ENCODE measurements at regions not wholly inside any gene's neighbourhood (a gene's known extent, or its start where the extent isn't known, plus 50 kb on each side); places are given as distances from the start of the nearest gene placed in this dataset.

- no peak for TF ChIP-seq POLR2A (IDR thresholded peaks at IDR 0.05; ENCODE audit: extremely low read depth, insufficient read length)
- TF ChIP-seq, protein P1, sequence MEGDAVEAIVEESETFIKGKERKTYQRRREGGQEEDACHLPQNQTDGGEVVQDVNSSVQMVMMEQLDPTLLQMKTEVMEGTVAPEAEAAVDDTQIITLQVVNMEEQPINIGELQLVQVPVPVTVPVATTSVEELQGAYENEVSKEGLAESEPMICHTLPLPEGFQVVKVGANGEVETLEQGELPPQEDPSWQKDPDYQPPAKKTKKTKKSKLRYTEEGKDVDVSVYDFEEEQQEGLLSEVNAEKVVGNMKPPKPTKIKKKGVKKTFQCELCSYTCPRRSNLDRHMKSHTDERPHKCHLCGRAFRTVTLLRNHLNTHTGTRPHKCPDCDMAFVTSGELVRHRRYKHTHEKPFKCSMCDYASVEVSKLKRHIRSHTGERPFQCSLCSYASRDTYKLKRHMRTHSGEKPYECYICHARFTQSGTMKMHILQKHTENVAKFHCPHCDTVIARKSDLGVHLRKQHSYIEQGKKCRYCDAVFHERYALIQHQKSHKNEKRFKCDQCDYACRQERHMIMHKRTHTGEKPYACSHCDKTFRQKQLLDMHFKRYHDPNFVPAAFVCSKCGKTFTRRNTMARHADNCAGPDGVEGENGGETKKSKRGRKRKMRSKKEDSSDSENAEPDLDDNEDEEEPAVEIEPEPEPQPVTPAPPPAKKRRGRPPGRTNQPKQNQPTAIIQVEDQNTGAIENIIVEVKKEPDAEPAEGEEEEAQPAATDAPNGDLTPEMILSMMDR (IDR thresholded peaks at IDR 0.05; ENCODE audit: low read depth, low read length), result no peak
- TF ChIP-seq MYC (IDR thresholded peaks at IDR 0.05; ENCODE audit: low read depth, low read length), result no peak
- TF ChIP-seq MAX (IDR thresholded peaks at IDR 0.05; ENCODE audit: low read depth, low read length), result no peak
- H3K4me3 ChIP-seq (ENCODE audit: low read depth, low read length), result no peak overlapping the region
- no peak for DNase-seq (ENCODE audit: low read depth)
Measured at GRCh38 chr3:67828486-67829010, 174.1 kb upstream of the SUCLG2 start.

DNA sequence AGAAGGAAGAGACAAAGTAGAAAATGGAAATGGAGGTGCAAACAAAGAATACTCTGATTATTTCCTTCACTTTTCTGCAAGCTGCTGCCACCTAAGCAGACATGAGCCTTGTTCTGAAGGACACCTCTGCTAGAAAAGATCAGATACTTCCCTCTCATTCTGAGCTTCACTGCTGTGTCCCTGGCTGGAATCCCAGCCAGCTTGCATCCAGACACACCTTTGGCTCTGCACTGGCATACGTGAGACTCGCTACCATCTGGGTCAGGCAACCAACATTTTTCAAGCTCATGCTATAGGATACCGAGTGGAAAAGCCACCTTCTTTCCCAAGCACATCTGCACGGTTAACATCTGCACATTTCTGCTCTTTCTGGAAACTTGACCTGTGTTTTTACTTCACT is 166.7 kb upstream of the SUCLG2 start:
- no peak for DNase-seq (ENCODE audit: low read depth)
- H3K4me3 ChIP-seq (ENCODE audit: low read depth, low read length), result no peak overlapping the region
- TF ChIP-seq MYC (IDR thresholded peaks at IDR 0.05; ENCODE audit: low read depth, low read length), result no peak
- no peak for TF ChIP-seq MAX (IDR thresholded peaks at IDR 0.05; ENCODE audit: low read depth, low read length)
- no peak for TF ChIP-seq POLR2A (IDR thresholded peaks at IDR 0.05; ENCODE audit: extremely low read depth, insufficient read length)
- TF ChIP-seq, protein P1 (IDR thresholded peaks at IDR 0.05; ENCODE audit: low read depth, low read length), result no peak

- DNase-seq (ENCODE audit: low read depth), result peak; percentile 5
- H3K4me3 ChIP-seq (ENCODE audit: low read depth, low read length), result no peak overlapping the region
- TF ChIP-seq POLR2A (IDR thresholded peaks at IDR 0.05; ENCODE audit: extremely low read depth, insufficient read length), result no peak
- TF ChIP-seq MAX (IDR thresholded peaks at IDR 0.05; ENCODE audit: low read depth, low read length), result no peak
- no peak for TF ChIP-seq MYC (IDR thresholded peaks at IDR 0.05; ENCODE audit: low read depth, low read length)
- TF ChIP-seq, protein P1 (IDR thresholded peaks at IDR 0.05; ENCODE audit: low read depth, low read length), result peak; percentile 25
Measured at GRCh38 chr3:67819447-67819846, 165.0 kb upstream of the SUCLG2 start.

- no peak overlapping the region for H3K4me3 ChIP-seq (ENCODE audit: low read depth, low read length)
- no peak for DNase-seq (ENCODE audit: low read depth)
- no peak for TF ChIP-seq POLR2A (IDR thresholded peaks at IDR 0.05; ENCODE audit: extremely low read depth, insufficient read length)
- TF ChIP-seq, protein P1 (IDR thresholded peaks at IDR 0.05; ENCODE audit: low read depth, low read length), result no peak
- TF ChIP-seq MYC (IDR thresholded peaks at IDR 0.05; ENCODE audit: low read depth, low read length), result no peak
- no peak for TF ChIP-seq MAX (IDR thresholded peaks at IDR 0.05; ENCODE audit: low read depth, low read length)
Measured at GRCh38 chr3:67809370-67809935, 155.0 kb upstream of the SUCLG2 start.

DNA sequence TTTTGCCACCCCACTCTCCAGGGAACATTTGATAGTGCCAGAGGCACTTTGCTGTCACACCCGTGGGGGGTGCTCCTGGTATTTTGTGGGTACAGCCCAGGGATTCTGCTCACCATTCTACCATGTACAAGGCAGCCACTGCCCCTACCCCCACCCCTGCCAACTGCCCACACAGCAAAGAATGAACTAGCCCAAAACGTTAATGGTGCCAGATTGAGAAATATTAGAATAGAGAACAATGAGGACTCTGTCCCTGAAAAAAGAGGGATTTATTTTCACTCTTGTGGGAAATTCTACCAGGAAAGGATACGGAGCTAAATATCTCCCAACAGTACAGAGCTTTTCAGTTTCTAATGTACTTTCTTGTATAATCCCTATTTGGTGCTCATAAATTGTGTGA is 154.5 kb upstream of the SUCLG2 start:
- TF ChIP-seq MAX (IDR thresholded peaks at IDR 0.05; ENCODE audit: low read depth, low read length) (no peak), MYC (IDR thresholded peaks at IDR 0.05; ENCODE audit: low read depth, low read length) (no peak), POLR2A (IDR thresholded peaks at IDR 0.05; ENCODE audit: extremely low read depth, insufficient read length) (no peak)
- no peak for DNase-seq (ENCODE audit: low read depth)
- H3K4me3 ChIP-seq (ENCODE audit: low read depth, low read length), result no peak overlapping the region

DNA sequence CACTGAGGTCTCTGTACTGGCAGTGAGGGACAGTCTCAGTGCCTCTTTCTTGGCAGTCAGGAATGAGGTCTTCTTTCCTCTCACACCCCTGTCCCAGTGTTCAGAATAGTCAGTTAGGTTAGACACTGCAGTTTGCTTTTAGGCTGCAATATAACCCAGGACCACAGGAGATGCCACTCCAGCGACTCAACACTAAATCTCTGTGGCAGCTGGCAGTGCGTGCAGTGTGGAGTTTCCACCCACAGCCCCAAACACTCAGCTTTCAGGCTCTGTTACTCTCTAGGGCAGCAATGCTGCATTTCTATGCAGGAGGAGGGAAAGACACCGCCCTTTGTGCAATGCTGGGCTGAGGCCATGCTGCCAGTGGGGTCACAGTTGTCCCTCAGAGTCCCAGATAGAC is 150.2 kb upstream of the SUCLG2 start:
- TF ChIP-seq POLR2A (IDR thresholded peaks at IDR 0.05; ENCODE audit: extremely low read depth, insufficient read length) (no peak), MYC (IDR thresholded peaks at IDR 0.05; ENCODE audit: low read depth, low read length) (no peak)
- TF ChIP-seq, protein P1 (IDR thresholded peaks at IDR 0.05; ENCODE audit: low read depth, low read length), result no peak
- no peak for DNase-seq (ENCODE audit: low read depth)
- H3K4me3 ChIP-seq (ENCODE audit: low read depth, low read length), result no peak overlapping the region

All from NB4 (cell line).